Testis (tissue), 2 donors: ENCODE measurements at regions not wholly inside any gene's neighbourhood (a gene's known extent, or its start where the extent isn't known, plus 50 kb on each side); places are given as distances from the start of the nearest gene placed in this dataset.

ENCODE experiments used
- DNase-seq: peaks from one replicate; pipeline ENCODE4 v3.0.0-alpha.2; 2019
- H3K27ac ChIP-seq, 2 donors: fragments of 200-600 bp; sonication (generic); one replicate each; pipeline ENCODE4 v1.5.1; 2019
- H3K27me3 ChIP-seq: fragments of 200-600 bp; sonication (generic); one replicate; pipeline ENCODE4 v1.5.1; 2019
- H3K36me3 ChIP-seq: fragments of 200-600 bp; sonication (generic); one replicate; pipeline ENCODE4 v1.5.1; 2017; ENCODE audit warnings: low read depth; ENCODE audit errors: missing control alignments
- H3K4me1 ChIP-seq: fragments of 200-600 bp; sonication (generic); one replicate; pipeline ENCODE4 v1.5.1; 2019
- H3K4me3 ChIP-seq, 2 donors: fragments of 200-600 bp; sonication (generic); one replicate each; pipeline ENCODE4 v1.5.1; 2017 to 2019
- H3K9me3 ChIP-seq: fragments of 200-600 bp; sonication (generic); one replicate; pipeline ENCODE4 v1.5.1; 2017
- POLR2A ChIP-seq: fragments of 450-650 bp; IDR thresholded peaks from one replicate; pipeline ENCODE4 v1.6.1; 2017; ENCODE audit warnings: antibody characterized with exemption, mild to moderate bottlenecking, moderate library complexity
- WGBS, 2 donors: methylation state at CpG; one replicate each; pipeline ENCODE4 v1.1.5; 2018; 5-methylcytosine and 5-hydroxymethylcytosine counted together
- intact Hi-C: fragments of 100-400 bp; cut with DNase I; formaldehyde crosslinking; loops from one replicate; pipeline ENCODE4 v1.15.1; 2023; ENCODE audit warnings: low total_unique reads
- TF ChIP-seq, protein P1 (sequence below), 3 experiments: fragments of 450-650 bp in 2 of 3; fragments of 200-600 bp in 1 of 3; sonication (generic) in 1 of 3; IDR thresholded peaks; one replicate each; pipeline ENCODE4 v1.5.1; 2016 to 2019; ENCODE audit warnings: antibody characterized with exemption in 3 of 3, mild to moderate bottlenecking in 2 of 3, moderate library complexity in 1 of 3

DNA sequence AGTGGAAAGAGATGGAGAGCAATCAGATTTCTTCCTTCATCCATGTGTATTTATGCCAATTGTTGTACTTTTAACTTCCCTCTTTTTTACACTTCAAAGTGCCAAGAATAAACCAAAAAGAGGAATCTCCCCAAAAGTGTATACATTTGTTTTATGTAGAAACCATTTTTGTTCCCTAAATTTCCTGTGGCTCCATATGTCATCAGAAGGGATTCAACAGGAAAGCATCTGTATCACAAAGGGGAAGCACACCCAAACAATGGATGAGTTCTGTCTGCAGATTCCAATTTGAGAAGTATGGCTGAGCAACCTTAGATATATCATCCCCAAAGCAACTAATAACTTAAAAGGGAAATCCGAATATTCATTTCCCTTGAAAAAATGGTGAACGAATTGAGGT, 275.0 kb downstream of the MREG start:
- Histone ChIP-seq H3K4me3 (no peak overlapping the region), H3K36me3 (no peaks in the 10 kb centered on the region), H3K27ac (no peak overlapping the region), H3K9me3 (no peaks in the 10 kb centered on the region), H3K4me1 (no peaks in the 10 kb centered on the region), H3K27me3 (no peaks in the 10 kb centered on the region)
- no peak for TF ChIP-seq POLR2A
- TF ChIP-seq, protein P1, sequence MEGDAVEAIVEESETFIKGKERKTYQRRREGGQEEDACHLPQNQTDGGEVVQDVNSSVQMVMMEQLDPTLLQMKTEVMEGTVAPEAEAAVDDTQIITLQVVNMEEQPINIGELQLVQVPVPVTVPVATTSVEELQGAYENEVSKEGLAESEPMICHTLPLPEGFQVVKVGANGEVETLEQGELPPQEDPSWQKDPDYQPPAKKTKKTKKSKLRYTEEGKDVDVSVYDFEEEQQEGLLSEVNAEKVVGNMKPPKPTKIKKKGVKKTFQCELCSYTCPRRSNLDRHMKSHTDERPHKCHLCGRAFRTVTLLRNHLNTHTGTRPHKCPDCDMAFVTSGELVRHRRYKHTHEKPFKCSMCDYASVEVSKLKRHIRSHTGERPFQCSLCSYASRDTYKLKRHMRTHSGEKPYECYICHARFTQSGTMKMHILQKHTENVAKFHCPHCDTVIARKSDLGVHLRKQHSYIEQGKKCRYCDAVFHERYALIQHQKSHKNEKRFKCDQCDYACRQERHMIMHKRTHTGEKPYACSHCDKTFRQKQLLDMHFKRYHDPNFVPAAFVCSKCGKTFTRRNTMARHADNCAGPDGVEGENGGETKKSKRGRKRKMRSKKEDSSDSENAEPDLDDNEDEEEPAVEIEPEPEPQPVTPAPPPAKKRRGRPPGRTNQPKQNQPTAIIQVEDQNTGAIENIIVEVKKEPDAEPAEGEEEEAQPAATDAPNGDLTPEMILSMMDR (IDR thresholded peaks at IDR 0.05) = no peak
- intact Hi-C loops = no loop called here
- no peak for DNase-seq
- WGBS, 2 donors = 92 to 95% methylated on average over 2 of the region's 2 CpGs

- H3K9me3 ChIP-seq = no peaks in the 10 kb centered on the region
- no peak for DNase-seq
- intact Hi-C loops = no loop called here
- 53 to 61% methylated on average over 3 of the region's 3 CpGs for WGBS, 2 donors
- no peaks in the 10 kb centered on the region for H3K27me3 ChIP-seq
- no peak overlapping the region for H3K4me3 ChIP-seq
- H3K27ac ChIP-seq = no peak overlapping the region
- no peaks in the 10 kb centered on the region for H3K4me1 ChIP-seq
- no peaks in the 10 kb centered on the region for H3K36me3 ChIP-seq
- TF ChIP-seq, protein P1 (IDR thresholded peaks at IDR 0.05) = no peak
Measured at GRCh38 chr2:215737477-215737876, 275.9 kb downstream of the MREG start.

DNA sequence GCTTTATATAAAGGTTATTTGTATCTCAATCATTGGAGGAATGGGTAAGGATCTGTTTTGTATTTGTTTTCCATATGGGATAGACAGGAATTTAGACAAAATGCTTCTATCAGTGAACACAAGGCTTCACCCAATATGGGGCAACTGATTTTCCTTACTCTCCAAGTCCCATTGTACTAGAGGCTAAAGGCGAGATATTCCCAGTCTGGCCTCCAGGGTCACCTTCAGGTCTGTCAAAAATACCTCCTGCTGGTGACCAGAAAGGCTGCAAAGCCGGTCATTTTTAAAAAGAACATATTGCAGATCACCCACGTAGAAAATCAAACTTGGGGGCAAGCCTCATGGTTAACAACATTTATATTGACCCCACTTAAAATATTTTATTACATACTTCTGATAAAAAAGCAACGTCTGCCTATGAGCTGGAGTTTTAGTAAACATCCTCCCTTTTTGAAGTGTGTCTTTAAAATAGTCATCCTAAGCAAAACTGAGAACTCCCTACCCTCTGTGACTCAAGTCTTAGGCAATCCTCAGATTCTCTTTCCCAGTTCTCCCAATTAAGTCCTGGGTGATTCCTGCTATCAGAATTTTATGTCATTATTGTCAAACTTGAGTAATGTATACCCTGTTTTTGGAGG, 276.6 kb downstream of the MREG start:
- DNase-seq = no peak
- H3K27me3 ChIP-seq = no peaks in the 10 kb centered on the region
- no peak for TF ChIP-seq POLR2A
- TF ChIP-seq, protein P1 (IDR thresholded peaks at IDR 0.05) = no peak

DNA sequence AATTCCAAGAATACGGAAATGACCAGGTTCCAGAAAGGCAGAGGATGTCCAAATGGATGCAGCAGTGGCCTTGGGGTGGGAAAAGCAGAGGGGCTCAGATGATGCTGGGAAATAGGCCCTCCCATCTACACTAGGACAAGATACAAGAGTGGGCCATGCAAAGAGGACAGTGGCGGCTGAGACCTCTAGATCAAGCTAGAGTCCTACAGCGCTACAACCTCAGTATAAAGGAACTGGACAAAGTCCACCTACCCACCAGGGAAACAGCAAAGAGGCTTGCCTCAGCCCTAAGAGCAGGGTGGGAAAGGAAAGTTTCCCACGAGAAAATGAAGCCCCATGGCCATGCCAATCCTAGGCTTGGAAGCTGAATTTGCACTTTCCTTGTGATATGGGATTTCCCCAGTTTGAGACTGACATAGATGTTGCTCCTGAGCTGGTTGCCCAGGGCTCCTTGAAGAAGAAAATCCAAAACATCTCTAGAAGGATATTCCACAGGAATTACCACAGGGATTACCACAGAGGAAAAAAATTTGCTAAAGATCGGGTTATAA, 282.2 kb downstream of the MREG start:
- Histone ChIP-seq H3K4me3 (no peak overlapping the region), H3K9me3 (no peaks in the 10 kb centered on the region), H3K36me3 (no peaks in the 10 kb centered on the region), H3K27ac (no peak overlapping the region), H3K4me1 (no peaks in the 10 kb centered on the region), H3K27me3 (no peaks in the 10 kb centered on the region)
- no peak for TF ChIP-seq POLR2A
- TF ChIP-seq, protein P1 (IDR thresholded peaks at IDR 0.05) = no peak
- intact Hi-C loops = no loop called here
- 93 to 95% methylated on average over 5 of the region's 5 CpGs for WGBS, 2 donors
- DNase-seq = no peak

More for the DNA sequence above, 276.6 kb downstream of the MREG start:
- Histone ChIP-seq H3K4me3 (no peak overlapping the region), H3K4me1 (no peaks in the 10 kb centered on the region), H3K27ac (no peak overlapping the region), H3K9me3 (no peaks in the 10 kb centered on the region), H3K36me3 (no peaks in the 10 kb centered on the region)
- WGBS, 2 donors = 56 to 61% methylated on average over 4 of the region's 4 CpGs
- intact Hi-C loops = no loop called here

- intact Hi-C loops = no loop called here
- TF ChIP-seq POLR2A = no peak
- TF ChIP-seq, protein P1 (IDR thresholded peaks at IDR 0.05) = no peak
- DNase-seq = no peak
- no peak overlapping the region for H3K27ac ChIP-seq
- no peaks in the 10 kb centered on the region for H3K27me3 ChIP-seq
- 83 to 94% methylated on average over 5 of the region's 5 CpGs for WGBS, 2 donors
- no peaks in the 10 kb centered on the region for H3K4me1 ChIP-seq
- H3K36me3 ChIP-seq = no peaks in the 10 kb centered on the region
- H3K4me3 ChIP-seq = no peak overlapping the region
- H3K9me3 ChIP-seq = no peaks in the 10 kb centered on the region
Measured at GRCh38 chr2:215729985-215730620, 283.2 kb downstream of the MREG start.
